Neural progenitor cell (in vitro differentiated cells): ENCODE measurements at regions not wholly inside any gene's neighbourhood (a gene's known extent, or its start where the extent isn't known, plus 50 kb on each side); places are given as distances from the start of the nearest gene placed in this dataset.

Experiments
- CTCF ChIP-seq: fragments of 200-600 bp; sonication (generic); IDR thresholded peaks from 2 replicates; pipeline ENCODE4 v1.5.1; 2017; ENCODE audit warnings: antibody characterized with exemption, mild to moderate bottlenecking
- EZH2phosphoT487 ChIP-seq: fragments of 200-600 bp; sonication (generic); IDR thresholded peaks from 2 replicates; pipeline ENCODE4 v1.6.1; 2017; ENCODE audit warnings: antibody characterized with exemption

- TF ChIP-seq CTCF (no peak), EZH2phosphoT487 (no peak)
These were observed 465.0 kb upstream of the KLF6 start for GRCh38 chr10:4249841-4250586.
